Mesenchymal stem cell (in vitro differentiated cells and primary cell): ENCODE measurements at regions not wholly inside any gene's neighbourhood (a gene's known extent, or its start where the extent isn't known, plus 50 kb on each side); places are given as distances from the start of the nearest gene placed in this dataset.

Experiments used
- DNase-seq: peaks from one replicate; pipeline ENCODE4 v3.0.0-alpha.2; 2013
- H2AFZ ChIP-seq: one replicate; pipeline ENCODE4 v1.6.1; 2013; ENCODE audit warnings: low read depth, mild to moderate bottlenecking, control low read depth, inconsistent platforms, low read length, moderate library complexity
- H2AK5ac ChIP-seq: 2 replicates; pipeline ENCODE4 v1.6.1; 2013; ENCODE audit warnings: low read length, moderate library complexity, mild to moderate bottlenecking, inconsistent platforms; ENCODE audit not compliant: severe bottlenecking
- H2BK120ac ChIP-seq: one replicate; pipeline ENCODE4 v1.6.1; 2013; ENCODE audit warnings: low read depth, mild to moderate bottlenecking, inconsistent platforms, low read length, moderate library complexity
- H2BK12ac ChIP-seq, 2 experiments: one replicate each; pipeline ENCODE4 v1.6.1; 2013; ENCODE audit warnings: inconsistent platforms in 2 of 2, low read length in 2 of 2, mild to moderate bottlenecking in 2 of 2, moderate library complexity in 2 of 2, control low read depth in 1 of 2
- H2BK15ac ChIP-seq: one replicate; pipeline ENCODE4 v1.6.1; 2013; ENCODE audit warnings: mild to moderate bottlenecking, low read depth, inconsistent platforms; ENCODE audit not compliant: poor library complexity, severe bottlenecking
- H2BK5ac ChIP-seq: 2 replicates; pipeline ENCODE4 v1.6.1; 2013; ENCODE audit warnings: low read depth, mild to moderate bottlenecking, low read length, control low read depth, inconsistent platforms; ENCODE audit not compliant: poor library complexity, severe bottlenecking
- H3K14ac ChIP-seq, 2 experiments: one replicate each; pipeline ENCODE4 v1.6.1; 2013; ENCODE audit warnings: inconsistent platforms in 2 of 2, low read length in 2 of 2, control low read depth in 1 of 2, mild to moderate bottlenecking in 1 of 2, moderate library complexity in 1 of 2
- H3K18ac ChIP-seq, 2 experiments: one replicate each; pipeline ENCODE4 v1.6.1; 2013; ENCODE audit warnings: inconsistent platforms in 2 of 2, low read length in 2 of 2, control low read depth in 1 of 2, low read depth in 1 of 2, mild to moderate bottlenecking in 1 of 2
- H3K23ac ChIP-seq, 2 experiments: one replicate each; pipeline ENCODE4 v1.6.1; 2013; ENCODE audit warnings: inconsistent platforms in 2 of 2, low read length in 2 of 2, mild to moderate bottlenecking in 2 of 2, moderate library complexity in 2 of 2, control low read depth in 1 of 2
- H3K27ac ChIP-seq: 2 replicates; pipeline ENCODE4 v1.5.1; 2013; ENCODE audit warnings: mild to moderate bottlenecking, moderate library complexity, low read length, control low read depth, inconsistent platforms; ENCODE audit not compliant: poor library complexity, severe bottlenecking
- H3K27me3 ChIP-seq, 2 experiments: 2 replicates each; pipeline versions ENCODE4 v1.6.1 to v1.7.0; 2013; ENCODE audit warnings: low read length in 2 of 2, mild to moderate bottlenecking in 2 of 2, moderate library complexity in 2 of 2, control low read depth in 1 of 2, inconsistent platforms in 1 of 2; ENCODE audit not compliant: control insufficient read depth in 1 of 2, insufficient read depth in 1 of 2
- H3K36me3 ChIP-seq, 2 experiments: 2 replicates each; pipeline versions ENCODE4 v1.6.1 to v1.7.0; 2013; ENCODE audit warnings: low read length in 2 of 2, control low read depth in 1 of 2, inconsistent platforms in 1 of 2, low read depth in 1 of 2, mild to moderate bottlenecking in 1 of 2; ENCODE audit not compliant: insufficient read depth in 2 of 2, control insufficient read depth in 1 of 2
- H3K4ac ChIP-seq, 2 experiments: one replicate each; pipeline ENCODE4 v1.6.1; 2013; ENCODE audit warnings: inconsistent platforms in 2 of 2, low read length in 2 of 2, mild to moderate bottlenecking in 2 of 2, moderate library complexity in 2 of 2, control low read depth in 1 of 2, low read depth in 1 of 2
- H3K4me1 ChIP-seq: 2 replicates; pipeline ENCODE4 v1.6.1; 2013; ENCODE audit warnings: low read depth, low read length, control low read depth; ENCODE audit not compliant: control insufficient read depth, insufficient read depth
- H3K4me2 ChIP-seq: 2 replicates; pipeline ENCODE4 v1.6.1; 2013; ENCODE audit warnings: low read length, mild to moderate bottlenecking, inconsistent platforms; ENCODE audit not compliant: poor library complexity, severe bottlenecking
- H3K4me3 ChIP-seq, 2 experiments: 2 replicates each; pipeline versions ENCODE4 v1.5.1 to v1.7.0; 2013; ENCODE audit warnings: low read length in 2 of 2, mild to moderate bottlenecking in 2 of 2, control low read depth in 1 of 2, low read depth in 1 of 2; ENCODE audit not compliant: insufficient read depth in 1 of 2
- H3K79me1 ChIP-seq: replicated peaks from 2 replicates; pipeline ENCODE4 v1.6.1; 2013; ENCODE audit warnings: mild to moderate bottlenecking, control low read depth, low read length, inconsistent platforms; ENCODE audit not compliant: poor library complexity, severe bottlenecking
- H3K9ac ChIP-seq: 2 replicates; pipeline ENCODE4 v1.7.0; 2013; ENCODE audit warnings: mild to moderate bottlenecking, low read length, moderate library complexity
- H3K9me3 ChIP-seq: 2 replicates; pipeline ENCODE4 v1.7.0; 2013; ENCODE audit warnings: mild to moderate bottlenecking, low read length; ENCODE audit not compliant: control insufficient read depth
- H4K8ac ChIP-seq: one replicate; pipeline ENCODE4 v1.6.1; 2013; ENCODE audit warnings: inconsistent platforms, mild to moderate bottlenecking, low read length, moderate library complexity
- H4K91ac ChIP-seq: one replicate; pipeline ENCODE4 v1.6.1; 2013; ENCODE audit warnings: mild to moderate bottlenecking, low read length, inconsistent platforms
- WGBS: methylation state at CpG from one replicate; pipeline ENCODE4 v1.1.7; 2013; ENCODE audit warnings: mixed read lengths; 5-methylcytosine and 5-hydroxymethylcytosine counted together

DNA sequence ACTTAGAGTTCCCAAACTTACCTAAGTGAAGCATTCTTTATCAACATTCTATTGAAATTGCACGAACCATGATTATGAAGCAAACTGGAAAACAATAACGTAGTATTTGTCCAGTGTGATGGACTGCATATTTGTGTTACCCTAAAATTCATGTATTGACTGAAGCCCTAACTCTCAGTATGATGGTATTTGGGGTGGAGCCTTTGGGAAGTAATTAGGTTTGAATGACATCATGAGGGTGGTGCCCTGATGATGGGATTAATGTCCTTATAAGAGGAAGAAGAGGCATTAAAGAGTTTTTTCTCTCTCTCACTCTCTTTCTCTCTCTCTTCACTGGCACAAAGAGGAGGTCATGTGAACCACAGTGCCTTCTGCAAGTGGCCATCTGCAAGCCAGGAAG lies 365.4 kb upstream of the PTGER4 start:
- Histone ChIP-seq H3K23ac (no peak overlapping the region), H3K79me1 (no peaks in the 10 kb centered on the region), H3K4me3 (no peak overlapping the region), H3K4me1 (no peaks in the 10 kb centered on the region), H2AK5ac (no peak overlapping the region), H3K4me2 (no peak overlapping the region), H4K8ac (no peak overlapping the region), H2BK5ac (no peak overlapping the region), H3K4ac (no peak overlapping the region), H2BK12ac (no peak overlapping the region), H2BK120ac (no peak overlapping the region), H2BK15ac (no peak overlapping the region), H3K9me3 (no peaks in the 10 kb centered on the region), H3K9ac (no peak overlapping the region), H3K27ac (no peak overlapping the region), H4K91ac (no peak overlapping the region), H3K27me3 (no peaks in the 10 kb centered on the region), H3K14ac (no peak overlapping the region), H3K18ac (no peak overlapping the region), H3K36me3 (no peaks in the 10 kb centered on the region), H2AFZ (no peak overlapping the region)
- no peak for DNase-seq
- 87% methylated on average over 2 of the region's 2 CpGs for WGBS

DNA sequence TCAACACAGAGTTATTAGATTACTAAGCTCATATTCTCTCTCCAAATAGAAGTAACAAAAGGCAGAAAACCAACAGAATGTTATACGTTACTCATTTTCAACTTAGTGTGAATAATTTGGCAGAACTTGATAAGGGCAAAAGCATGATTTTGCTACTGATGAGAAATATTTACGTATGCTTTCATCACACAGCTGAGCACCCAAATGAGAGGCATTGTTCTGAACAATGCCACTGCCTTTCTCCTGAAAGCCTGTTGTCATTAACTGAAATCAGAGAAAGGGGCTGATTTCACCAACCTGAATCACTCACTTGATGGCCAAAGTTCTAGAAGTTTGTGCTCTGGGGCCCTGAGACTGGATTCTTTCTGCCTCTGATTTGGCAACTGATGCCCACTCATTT lies 367.5 kb upstream of the PTGER4 start:
- no peak for DNase-seq

DNA sequence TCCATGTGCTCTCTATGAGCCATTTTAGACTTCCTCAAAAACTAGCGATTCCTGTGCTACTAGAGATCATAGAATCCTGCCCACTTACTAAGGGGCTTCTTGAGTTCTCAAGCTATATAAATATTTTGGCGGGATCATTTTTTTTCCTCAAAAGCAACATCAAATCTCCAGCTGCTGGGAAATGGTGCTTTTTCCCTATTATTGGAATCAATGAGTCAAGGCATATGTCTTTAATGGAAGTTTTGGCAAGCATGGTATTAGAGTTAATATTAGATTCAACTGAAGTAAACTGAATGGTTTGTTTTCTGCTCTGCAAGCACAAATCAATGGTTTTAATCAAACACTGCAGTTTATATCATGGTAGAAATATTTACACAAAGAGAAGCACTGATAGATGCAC lies 369.9 kb upstream of the PTGER4 start:
- Histone ChIP-seq H3K27me3 (no peaks in the 10 kb centered on the region), H2AK5ac (no peak overlapping the region), H3K4me1 (no peaks in the 10 kb centered on the region), H3K9me3 (no peaks in the 10 kb centered on the region), H4K91ac (no peak overlapping the region), H3K36me3 (no peaks in the 10 kb centered on the region), H3K14ac (no peak overlapping the region), H2BK5ac (no peak overlapping the region), H2AFZ (no peak overlapping the region), H3K4me3 (no peak overlapping the region), H3K4me2 (no peak overlapping the region), H3K23ac (no peak overlapping the region), H3K4ac (no peak overlapping the region), H4K8ac (no peak overlapping the region), H3K18ac (no peak overlapping the region), H3K79me1 (no peaks in the 10 kb centered on the region), H3K9ac (no peak overlapping the region), H2BK120ac (no peak overlapping the region), H2BK15ac (no peak overlapping the region), H3K27ac (no peak overlapping the region), H2BK12ac (no peak overlapping the region)
- DNase-seq = no peak
- 90% methylated on average over 1 of the region's 2 CpGs for WGBS

More for the DNA sequence above, 367.5 kb upstream of the PTGER4 start:
- Histone ChIP-seq H2BK12ac (no peak overlapping the region), H3K4me1 (no peaks in the 10 kb centered on the region), H3K4me2 (no peak overlapping the region), H3K14ac (no peak overlapping the region), H3K27me3 (no peaks in the 10 kb centered on the region), H4K8ac (no peak overlapping the region), H3K27ac (no peak overlapping the region), H3K9ac (no peak overlapping the region), H2AFZ (no peak overlapping the region), H3K36me3 (no peaks in the 10 kb centered on the region), H3K4ac (no peak overlapping the region), H3K23ac (no peak overlapping the region), H2AK5ac (no peak overlapping the region), H3K18ac (no peak overlapping the region), H2BK120ac (no peak overlapping the region), H2BK15ac (no peak overlapping the region), H3K9me3 (no peaks in the 10 kb centered on the region), H2BK5ac (no peak overlapping the region), H3K4me3 (no peak overlapping the region), H3K79me1 (no peaks in the 10 kb centered on the region), H4K91ac (no peak overlapping the region)
- 50% methylated on average over 2 of the region's 2 CpGs for WGBS

DNA sequence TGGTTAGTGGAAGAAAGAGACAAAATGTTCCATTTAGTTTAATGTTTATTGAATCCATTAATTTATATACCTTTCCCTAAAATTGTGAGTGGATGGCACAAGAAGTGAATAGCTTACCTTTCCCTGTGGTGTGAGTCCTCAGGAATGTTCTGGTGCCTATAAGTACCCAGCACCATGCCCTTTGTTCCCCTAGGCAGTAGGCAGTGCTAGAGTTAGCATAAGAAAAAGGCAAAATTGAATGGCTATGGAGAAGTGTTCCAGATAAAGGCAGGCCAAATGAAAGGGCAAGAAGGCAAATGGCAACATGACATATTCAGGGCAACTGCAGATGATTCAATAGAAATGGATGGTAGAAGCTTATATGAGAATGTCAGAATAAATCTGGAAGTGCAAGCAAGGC lies 370.8 kb upstream of the PTGER4 start:
- no peak overlapping the region for H3K4me2 ChIP-seq
- no peak overlapping the region for H2BK120ac ChIP-seq
- no peak overlapping the region for H4K91ac ChIP-seq
- H3K9ac ChIP-seq = no peak overlapping the region
- H2BK15ac ChIP-seq = no peak overlapping the region
- no peak overlapping the region for H3K27ac ChIP-seq
- no peak overlapping the region for H2BK5ac ChIP-seq
- no peaks in the 10 kb centered on the region for H3K36me3 ChIP-seq
- DNase-seq = no peak
- H2BK12ac ChIP-seq = no peak overlapping the region
- H2AK5ac ChIP-seq = no peak overlapping the region
- H3K27me3 ChIP-seq = no peaks in the 10 kb centered on the region
- no peaks in the 10 kb centered on the region for H3K4me1 ChIP-seq
- no peak overlapping the region for H4K8ac ChIP-seq
- H3K18ac ChIP-seq = no peak overlapping the region
- H3K4ac ChIP-seq = no peak overlapping the region
- H2AFZ ChIP-seq = no peak overlapping the region
- H3K9me3 ChIP-seq = no peaks in the 10 kb centered on the region
- H3K23ac ChIP-seq = no peak overlapping the region
- no peaks in the 10 kb centered on the region for H3K79me1 ChIP-seq
- no peak overlapping the region for H3K4me3 ChIP-seq
- no peak overlapping the region for H3K14ac ChIP-seq
